RWPE2 (cell line): ENCODE measurements at regions not wholly inside any gene's neighbourhood (a gene's known extent, or its start where the extent isn't known, plus 50 kb on each side); places are given as distances from the start of the nearest gene placed in this dataset.

Source experiments
- ATAC-seq: fragments of 200-7000 bp; cut with Tn5 transposase; 3 replicates; pipeline ENCODE4 v1.9.1; 2021; ENCODE audit warnings: low read depth
- DNase-seq: peaks from one replicate; pipeline ENCODE4 v3.0.0-alpha.2; 2020; ENCODE audit warnings: low spot score
- H3K27ac ChIP-seq: fragments of 450-650 bp; 2 replicates; pipeline ENCODE4 v1.5.1; 2017; ENCODE audit warnings: mild to moderate bottlenecking; ENCODE audit not compliant: poor library complexity, severe bottlenecking
- H3K27me3 ChIP-seq: fragments of 250-450 bp; sonication (Bioruptor Pico); 2 replicates; pipeline ENCODE4 v1.5.1; 2021; ENCODE audit warnings: mild to moderate bottlenecking, moderate library complexity; ENCODE audit not compliant: insufficient read depth, poor library complexity, severe bottlenecking
- H3K36me3 ChIP-seq: fragments of 250-450 bp; sonication (Bioruptor Pico); 2 replicates; pipeline ENCODE4 v1.5.1; 2020; ENCODE audit warnings: low read depth, mild to moderate bottlenecking, moderate library complexity
- H3K4me1 ChIP-seq: fragments of 250-450 bp; sonication (Bioruptor Pico); 2 replicates; pipeline ENCODE4 v1.5.1; 2021; ENCODE audit warnings: mild to moderate bottlenecking, moderate library complexity; ENCODE audit not compliant: insufficient read depth, poor library complexity, severe bottlenecking
- H3K4me3 ChIP-seq: fragments of 250-450 bp; sonication (Bioruptor Pico); 2 replicates; pipeline ENCODE4 v1.5.1; 2021; ENCODE audit warnings: mild to moderate bottlenecking, moderate library complexity; ENCODE audit not compliant: severe bottlenecking
- H3K9me3 ChIP-seq: fragments of 250-450 bp; sonication (Bioruptor Pico); 2 replicates; pipeline ENCODE4 v1.5.1; 2021; ENCODE audit warnings: mild to moderate bottlenecking, moderate library complexity; ENCODE audit not compliant: severe bottlenecking
- CTCF ChIP-seq: fragments of 450-650 bp; IDR thresholded peaks from one replicate; pipeline ENCODE4 v1.5.1; 2017; ENCODE audit warnings: mild to moderate bottlenecking, moderate library complexity; ENCODE audit not compliant: poor library complexity, severe bottlenecking

DNA sequence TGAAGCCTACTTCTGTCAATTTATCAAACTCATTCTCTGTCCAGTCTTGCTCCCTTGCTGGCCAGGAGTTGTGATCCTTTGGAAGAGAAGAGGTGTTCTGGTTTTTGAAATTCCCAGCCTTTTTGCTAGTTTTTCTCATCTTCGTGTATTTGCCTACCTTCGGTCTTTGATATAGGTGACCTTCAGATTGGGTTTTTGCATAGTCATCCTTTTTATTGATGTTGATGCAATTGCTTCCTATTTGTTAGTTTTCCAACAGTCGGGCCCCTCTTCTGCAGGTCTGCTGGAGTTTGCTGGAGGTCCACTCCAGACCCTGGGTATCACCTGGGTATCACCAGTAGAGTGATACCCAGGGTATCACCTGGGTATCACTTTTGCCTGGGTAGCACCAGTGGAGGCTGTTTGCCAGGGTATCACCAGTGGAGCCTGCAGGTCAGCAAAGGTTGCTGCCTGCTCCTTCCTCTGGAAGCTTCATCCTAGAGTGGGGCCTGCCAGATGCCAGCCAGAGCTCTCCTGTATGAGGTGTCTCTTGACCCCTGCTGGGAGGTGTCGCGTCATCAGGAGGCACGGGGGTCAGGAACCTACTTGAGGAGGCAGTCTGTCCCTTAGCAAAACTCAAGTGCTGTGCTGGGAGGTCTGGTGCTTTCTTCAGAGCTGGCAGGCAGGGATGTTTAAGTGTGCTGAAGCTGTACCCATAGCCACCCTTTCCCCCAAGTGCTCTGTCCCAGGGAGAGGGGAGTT is 684.2 kb downstream of the PCDH18 start:
- no peaks in the 10 kb centered on the region for H3K36me3 ChIP-seq
- no peak overlapping the region for H3K4me3 ChIP-seq
- ATAC-seq (no peak), DNase-seq (no peak)
- H3K9me3 ChIP-seq: no peaks in the 10 kb centered on the region
- H3K27me3 ChIP-seq: no peaks in the 10 kb centered on the region
- no peaks in the 10 kb centered on the region for H3K4me1 ChIP-seq
- no peak overlapping the region for H3K27ac ChIP-seq
- no peak for TF ChIP-seq CTCF

DNA sequence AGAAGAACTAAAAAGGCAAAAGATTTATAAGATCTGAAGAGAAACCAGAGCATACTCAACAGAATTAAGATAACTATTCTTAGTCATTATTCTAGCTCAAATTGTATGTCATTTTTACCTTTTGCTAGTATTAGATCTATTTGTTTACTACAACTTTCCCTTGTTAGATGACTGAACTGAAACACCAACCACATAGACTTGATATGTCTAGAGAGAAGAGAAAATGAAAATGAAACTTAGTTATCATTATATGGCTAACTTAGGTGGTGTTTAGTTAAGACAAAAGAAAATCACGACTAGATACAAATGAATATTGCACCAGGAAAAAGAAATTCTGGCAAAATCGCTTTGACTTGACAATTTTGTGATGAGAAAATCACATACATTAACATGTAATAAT is 690.8 kb downstream of the PCDH18 start:
- Histone ChIP-seq H3K4me1 (no peaks in the 10 kb centered on the region), H3K4me3 (no peak overlapping the region), H3K36me3 (no peaks in the 10 kb centered on the region), H3K9me3 (no peaks in the 10 kb centered on the region), H3K27ac (no peak overlapping the region), H3K27me3 (no peaks in the 10 kb centered on the region)
- DNase-seq (no peak), ATAC-seq (no peak)
- TF ChIP-seq CTCF: no peak

DNA sequence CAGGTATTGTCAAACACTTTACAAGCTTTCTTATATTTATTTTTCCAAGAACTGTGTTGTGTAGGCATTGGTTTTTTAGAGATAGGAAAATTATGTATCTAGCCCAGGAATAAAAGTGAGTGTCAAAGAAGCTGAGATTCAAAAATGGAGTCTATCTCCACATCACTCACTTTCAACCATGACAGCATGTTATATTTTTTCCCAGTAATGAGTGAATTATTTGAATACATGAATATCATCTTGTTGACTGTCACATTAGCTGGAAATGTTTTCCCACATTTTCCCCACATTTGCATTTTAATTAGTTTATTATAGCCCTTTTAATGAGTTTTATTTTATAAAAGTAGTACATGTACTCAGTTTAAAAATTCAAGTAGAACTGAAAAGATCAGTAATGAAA is 693.7 kb downstream of the PCDH18 start:
- no peaks in the 10 kb centered on the region for H3K36me3 ChIP-seq
- DNase-seq (no peak), ATAC-seq (no peak)
- no peaks in the 10 kb centered on the region for H3K9me3 ChIP-seq
- H3K27me3 ChIP-seq: no peaks in the 10 kb centered on the region
- no peaks in the 10 kb centered on the region for H3K4me1 ChIP-seq
- TF ChIP-seq CTCF: no peak
- H3K27ac ChIP-seq: no peak overlapping the region
- H3K4me3 ChIP-seq: no peak overlapping the region

GRCh38 chr4:136831553-136831952 is 700.7 kb downstream of the PCDH18 start:
- Histone ChIP-seq H3K27me3 (no peaks in the 10 kb centered on the region), H3K4me1 (no peaks in the 10 kb centered on the region), H3K27ac (no peak overlapping the region), H3K36me3 (no peaks in the 10 kb centered on the region), H3K9me3 (no peaks in the 10 kb centered on the region), H3K4me3 (no peak overlapping the region)
- ATAC-seq: no peak; the same call in 2 of the 3 replicates
- no peak for DNase-seq
- TF ChIP-seq CTCF: no peak

GRCh38 chr4:136829280-136829679 is 703.0 kb downstream of the PCDH18 start:
- TF ChIP-seq CTCF: no peak
- ATAC-seq: no peak
- H3K9me3 ChIP-seq: no peaks in the 10 kb centered on the region
- no peaks in the 10 kb centered on the region for H3K36me3 ChIP-seq
- H3K27me3 ChIP-seq: no peaks in the 10 kb centered on the region
- H3K4me3 ChIP-seq: no peak overlapping the region
- H3K4me1 ChIP-seq: no peaks in the 10 kb centered on the region
- H3K27ac ChIP-seq: no peak overlapping the region
- DNase-seq: no peak
